Effector memory CD8-positive, alpha-beta T cell (primary cell): ENCODE measurements at regions not wholly inside any gene's neighbourhood (a gene's known extent, or its start where the extent isn't known, plus 50 kb on each side); places are given as distances from the start of the nearest gene placed in this dataset.
"Not testable (repeated sequence)": the region's sequence is repeated elsewhere in the genome, so short reads cannot be mapped to it uniquely, and the experiment has no call there.

Experiments used
- ATAC-seq: fragments of 150-1000 bp; cut with Tn5 transposase; replicated peaks from 2 replicates; pipeline ENCODE4 v1.10.0; 2021; ENCODE audit warnings: mild to moderate bottlenecking, moderate library complexity
- DNase-seq, 3 experiments: peaks; one replicate each; pipeline ENCODE4 v3.0.0; 2021
- H3K27ac Mint-ChIP-seq, 2 donors: one replicate each; pipeline ENCODE4 v1.8.0; 2022; ENCODE audit warnings: mild to moderate bottlenecking in 2 of 2, mixed read lengths in 2 of 2, moderate library complexity in 2 of 2
- H3K27me3 Mint-ChIP-seq, 2 donors: one replicate each; pipeline ENCODE4 v1.8.0; 2022; ENCODE audit warnings: mixed read lengths in 2 of 2
- H3K36me3 Mint-ChIP-seq: one replicate; pipeline ENCODE4 v1.8.0; 2022; ENCODE audit warnings: mild to moderate bottlenecking, moderate library complexity, mixed read lengths; ENCODE audit not compliant: insufficient read depth
- H3K4me1 Mint-ChIP-seq, 2 donors: one replicate each; pipeline ENCODE4 v1.8.0; 2022; ENCODE audit warnings: low read depth in 2 of 2, mixed read lengths in 2 of 2
- H3K4me3 Mint-ChIP-seq, 2 donors: one replicate each; pipeline ENCODE4 v1.8.0; 2022; ENCODE audit warnings: mild to moderate bottlenecking in 2 of 2, mixed read lengths in 2 of 2, moderate library complexity in 2 of 2
- H3K9me3 Mint-ChIP-seq, 2 donors: one replicate each; pipeline ENCODE4 v1.8.0; 2022; ENCODE audit warnings: mixed read lengths in 2 of 2

- peak overlapping the region in 1 of 2 donors; percentile 20 for H3K27ac Mint-ChIP-seq
These were observed 93.9 kb downstream of the CPN2 start for GRCh38 chr3:194257151-194257621.

GRCh38 chr3:194257916-194258668 is 93.0 kb downstream of the CPN2 start:
- no peaks in the 10 kb centered on the region for H3K9me3 Mint-ChIP-seq
- H3K4me3 Mint-ChIP-seq: no peak overlapping the region

More at GRCh38 chr3:194257151-194257621, 93.9 kb downstream of the CPN2 start:
- no peak for ATAC-seq
- Mint-ChIP-seq H3K4me3 (no peak overlapping the region), H3K27me3 (no peaks in the 10 kb centered on the region), H3K36me3 (no peaks in the 10 kb centered on the region), H3K4me1 (peaks cover 4 to 12% of the 10 kb centered on the region in 2 donors), H3K9me3 (no peaks in the 10 kb centered on the region)
- DNase-seq: no peak

GRCh38 chr3:194259982-194260766 is 91.0 kb downstream of the CPN2 start:
- H3K27ac Mint-ChIP-seq: no peak overlapping the region
- ATAC-seq (no peak), DNase-seq (no peak)
- H3K4me1 Mint-ChIP-seq: peaks cover 4 to 9% of the 10 kb centered on the region in 2 donors
- H3K4me3 Mint-ChIP-seq: no peak overlapping the region
- H3K36me3 Mint-ChIP-seq: peaks cover 2% of the 10 kb centered on the region
- no peaks in the 10 kb centered on the region for H3K9me3 Mint-ChIP-seq
- H3K27me3 Mint-ChIP-seq: peaks cover 0 to under 1% of the 10 kb centered on the region in 2 donors

More at GRCh38 chr3:194257916-194258668, 93.0 kb downstream of the CPN2 start:
- no peak for DNase-seq
- no peak for ATAC-seq
- H3K27ac Mint-ChIP-seq: no peak overlapping the region
- H3K36me3 Mint-ChIP-seq: no peaks in the 10 kb centered on the region
- H3K27me3 Mint-ChIP-seq: no peaks in the 10 kb centered on the region
- peaks cover 4 to 12% of the 10 kb centered on the region in 2 donors for H3K4me1 Mint-ChIP-seq

- DNase-seq (no peak), ATAC-seq (no peak)
- H3K36me3 Mint-ChIP-seq: peaks cover 2% of the 10 kb centered on the region
- H3K4me1 Mint-ChIP-seq: peaks cover 0 to 4% of the 10 kb centered on the region in 2 donors
- H3K4me3 Mint-ChIP-seq: no peak overlapping the region
- H3K9me3 Mint-ChIP-seq: no peaks in the 10 kb centered on the region
- H3K27me3 Mint-ChIP-seq: peaks cover 12 to 15% of the 10 kb centered on the region in 2 donors
- H3K27ac Mint-ChIP-seq: no peak overlapping the region
These were observed 89.5 kb downstream of the CPN2 start for GRCh38 chr3:194261581-194262063.

GRCh38 chr3:194262176-194262924 is 88.8 kb downstream of the CPN2 start:
- peaks cover 0 to 4% of the 10 kb centered on the region in 2 donors for H3K4me1 Mint-ChIP-seq
- no peaks in the 10 kb centered on the region for H3K9me3 Mint-ChIP-seq
- ATAC-seq (no peak), DNase-seq (no peak)
- no peak overlapping the region for H3K4me3 Mint-ChIP-seq
- peaks cover 15 to 18% of the 10 kb centered on the region in 2 donors for H3K27me3 Mint-ChIP-seq
- peaks cover 2% of the 10 kb centered on the region for H3K36me3 Mint-ChIP-seq
- peak overlapping the region in 1 of 2 donors; percentile 6 for H3K27ac Mint-ChIP-seq

- Mint-ChIP-seq H3K4me1 (peaks cover 0 to 4% of the 10 kb centered on the region in 2 donors), H3K27ac (peak overlapping the region in 1 of 2 donors; percentile 6), H3K36me3 (peaks cover 2% of the 10 kb centered on the region), H3K4me3 (no peak overlapping the region), H3K27me3 (peaks cover 15 to 24% of the 10 kb centered on the region in 2 donors), H3K9me3 (no peaks in the 10 kb centered on the region)
- ATAC-seq: no peak
- no peak for DNase-seq
These were observed 88.2 kb downstream of the CPN2 start for GRCh38 chr3:194262925-194263305.

- not testable (repeated sequence) for H3K4me1 Mint-ChIP-seq, H3K27ac Mint-ChIP-seq, H3K4me3 Mint-ChIP-seq, H3K36me3 Mint-ChIP-seq, H3K9me3 Mint-ChIP-seq, DNase-seq, ATAC-seq
- H3K27me3 Mint-ChIP-seq: peaks cover 15 to 35% of the 10 kb centered on the region in 2 donors
These were observed 86.3 kb downstream of the CPN2 start for GRCh38 chr3:194264631-194265504.

- Mint-ChIP-seq H3K9me3 (no peaks in the 10 kb centered on the region), H3K27me3 (peaks cover 15 to 38% of the 10 kb centered on the region in 2 donors), H3K27ac (no peak overlapping the region), H3K4me1 (peaks cover 0 to 10% of the 10 kb centered on the region in 2 donors), H3K36me3 (peaks cover 2% of the 10 kb centered on the region), H3K4me3 (no peak overlapping the region)
- ATAC-seq (no peak), DNase-seq (no peak)
These were observed 85.6 kb downstream of the CPN2 start for GRCh38 chr3:194265505-194265892.

- H3K4me3 Mint-ChIP-seq: no peak overlapping the region
- peaks cover 15 to 44% of the 10 kb centered on the region in 2 donors for H3K27me3 Mint-ChIP-seq
- peaks cover 0 to 10% of the 10 kb centered on the region in 2 donors for H3K4me1 Mint-ChIP-seq
- H3K36me3 Mint-ChIP-seq: peaks cover 2% of the 10 kb centered on the region
- ATAC-seq (no peak), DNase-seq (no peak)
- no peak overlapping the region for H3K27ac Mint-ChIP-seq
- no peaks in the 10 kb centered on the region for H3K9me3 Mint-ChIP-seq
These were observed 84.8 kb downstream of the CPN2 start for GRCh38 chr3:194265996-194266964.

- peaks cover 2% of the 10 kb centered on the region for H3K36me3 Mint-ChIP-seq
- ATAC-seq (no peak), DNase-seq (no peak)
- no peak overlapping the region for H3K27ac Mint-ChIP-seq
- peaks cover 0 to 10% of the 10 kb centered on the region in 2 donors for H3K4me1 Mint-ChIP-seq
- H3K27me3 Mint-ChIP-seq: peaks cover 15 to 52% of the 10 kb centered on the region in 2 donors
- no peak overlapping the region for H3K4me3 Mint-ChIP-seq
- H3K9me3 Mint-ChIP-seq: no peaks in the 10 kb centered on the region
These were observed 83.1 kb downstream of the CPN2 start for GRCh38 chr3:194267744-194268653.
